IMR-90 (cell line): ENCODE measurements at regions not wholly inside any gene's neighbourhood (a gene's known extent, or its start where the extent isn't known, plus 50 kb on each side); places are given as distances from the start of the nearest gene placed in this dataset.

Experiments
- POLR2A ChIP-seq: IDR thresholded peaks from 2 replicates; pipeline ENCODE4 v1.6.1; 2012; ENCODE audit warnings: mild to moderate bottlenecking, low read depth, low read length
- TF ChIP-seq, protein P1 (sequence below): conservative IDR thresholded peaks from 2 replicates; pipeline ENCODE4 v1.5.1; 2012; ENCODE audit warnings: mild to moderate bottlenecking, low read depth, low read length, improper control_type of control experiment
- TF ChIP-seq, protein P2 (sequence below): fragments of 150-350 bp; IDR thresholded peaks from 2 replicates; pipeline ENCODE4 v1.6.1; 2017; ENCODE audit warnings: mild to moderate bottlenecking, antibody characterized with exemption, low read length, low read depth

DNA sequence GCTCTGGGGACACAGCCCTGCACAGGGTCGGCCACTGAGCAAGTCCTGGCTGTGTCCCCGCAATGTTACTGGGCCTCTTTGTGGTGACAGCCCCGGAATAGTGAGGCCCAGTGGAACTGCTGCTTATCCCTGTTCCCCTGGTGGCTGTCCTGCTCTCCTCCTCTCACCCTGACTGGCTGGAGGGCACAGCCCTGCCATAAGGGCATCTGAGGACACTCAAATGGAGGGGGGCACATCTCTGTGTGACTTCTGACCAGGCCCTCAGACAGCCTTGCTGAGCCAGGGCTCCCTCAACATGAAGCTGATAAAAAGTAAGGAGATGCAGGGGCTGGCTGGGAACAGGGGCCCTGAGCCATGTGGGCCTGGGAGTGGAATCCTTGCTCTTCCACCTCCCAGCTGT lies 127.4 kb upstream of the ATP2B2 start:
- TF ChIP-seq POLR2A, result no peak
- TF ChIP-seq, protein P1, sequence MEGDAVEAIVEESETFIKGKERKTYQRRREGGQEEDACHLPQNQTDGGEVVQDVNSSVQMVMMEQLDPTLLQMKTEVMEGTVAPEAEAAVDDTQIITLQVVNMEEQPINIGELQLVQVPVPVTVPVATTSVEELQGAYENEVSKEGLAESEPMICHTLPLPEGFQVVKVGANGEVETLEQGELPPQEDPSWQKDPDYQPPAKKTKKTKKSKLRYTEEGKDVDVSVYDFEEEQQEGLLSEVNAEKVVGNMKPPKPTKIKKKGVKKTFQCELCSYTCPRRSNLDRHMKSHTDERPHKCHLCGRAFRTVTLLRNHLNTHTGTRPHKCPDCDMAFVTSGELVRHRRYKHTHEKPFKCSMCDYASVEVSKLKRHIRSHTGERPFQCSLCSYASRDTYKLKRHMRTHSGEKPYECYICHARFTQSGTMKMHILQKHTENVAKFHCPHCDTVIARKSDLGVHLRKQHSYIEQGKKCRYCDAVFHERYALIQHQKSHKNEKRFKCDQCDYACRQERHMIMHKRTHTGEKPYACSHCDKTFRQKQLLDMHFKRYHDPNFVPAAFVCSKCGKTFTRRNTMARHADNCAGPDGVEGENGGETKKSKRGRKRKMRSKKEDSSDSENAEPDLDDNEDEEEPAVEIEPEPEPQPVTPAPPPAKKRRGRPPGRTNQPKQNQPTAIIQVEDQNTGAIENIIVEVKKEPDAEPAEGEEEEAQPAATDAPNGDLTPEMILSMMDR, result no peak
- TF ChIP-seq, protein P2, sequence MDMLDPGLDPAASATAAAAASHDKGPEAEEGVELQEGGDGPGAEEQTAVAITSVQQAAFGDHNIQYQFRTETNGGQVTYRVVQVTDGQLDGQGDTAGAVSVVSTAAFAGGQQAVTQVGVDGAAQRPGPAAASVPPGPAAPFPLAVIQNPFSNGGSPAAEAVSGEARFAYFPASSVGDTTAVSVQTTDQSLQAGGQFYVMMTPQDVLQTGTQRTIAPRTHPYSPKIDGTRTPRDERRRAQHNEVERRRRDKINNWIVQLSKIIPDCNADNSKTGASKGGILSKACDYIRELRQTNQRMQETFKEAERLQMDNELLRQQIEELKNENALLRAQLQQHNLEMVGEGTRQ, result no peak
